ENCODE measurements at regions not wholly inside any gene's neighbourhood (a gene's known extent, or its start where the extent isn't known, plus 50 kb on each side); places are given as distances from the start of the nearest gene placed in this dataset.

GRCh38 chr4:188308142-188308541, 168.9 kb downstream of the TRIML1 start (continued):
- TF ChIP-seq ZNF280D (tag by site-specific recombination; IDR thresholded peaks at IDR 0.05) (no peak), ZBTB26 (tag by site-specific recombination; optimal IDR thresholded peaks at IDR 0.05) (no peak), ZBTB48 (tag by site-specific recombination; IDR thresholded peaks at IDR 0.05) (no peak), ZNF148 (tag by site-specific recombination; IDR thresholded peaks at IDR 0.05; ENCODE audit: borderline replicate concordance) (no peak), ZNF596 (tag by site-specific recombination; IDR thresholded peaks at IDR 0.05) (no peak), ZNF155 (tag by site-specific recombination; IDR thresholded peaks at IDR 0.05) (no peak), ZIC2 (tag by site-specific recombination; IDR thresholded peaks at IDR 0.05) (no peak)

- H3K36me3 ChIP-seq (ENCODE audit: control insufficient read depth in 2 of 2, insufficient read depth in 1 of 2, low read length in 2 of 2): no peaks in the 10 kb centered on the region
- H3K4me3 ChIP-seq (ENCODE audit: low read depth, low read length): no peak overlapping the region
- ChIA-PET POLR2A (no interaction called here), CTCF (no interaction called here)
- H3K9me3 ChIP-seq (ENCODE audit: control insufficient read depth, insufficient read depth, low read depth, low read length): no peaks in the 10 kb centered on the region
- no peaks in the 10 kb centered on the region for H3K4me1 ChIP-seq (ENCODE audit: control insufficient read depth, insufficient read depth, low read length)
- H3K27ac ChIP-seq (ENCODE audit: extremely low read depth, low read depth, low read length): no peak overlapping the region
- TF ChIP-seq ZBTB48 (tag by site-specific recombination; IDR thresholded peaks at IDR 0.05): no peak
- TF ChIP-seq REST (tag by site-specific recombination; IDR thresholded peaks at IDR 0.05): no peak
- TF ChIP-seq ZNF585B (tag by site-specific recombination; IDR thresholded peaks at IDR 0.05): no peak
- no peak for TF ChIP-seq PBX3 (CRISPR knock-in tag; IDR thresholded peaks at IDR 0.05)
- no peak for TF ChIP-seq SCRT1 (tag by site-specific recombination; IDR thresholded peaks at IDR 0.05; ENCODE audit: borderline replicate concordance)
- TF ChIP-seq ZNF623 (tag by site-specific recombination; IDR thresholded peaks at IDR 0.05): no peak
- no peak for TF ChIP-seq ZNF560 (tag by site-specific recombination; IDR thresholded peaks at IDR 0.05; ENCODE audit: borderline replicate concordance)
- no peak for TF ChIP-seq OSR2 (tag by site-specific recombination; IDR thresholded peaks at IDR 0.05)
- TF ChIP-seq ZNF354C (tag by site-specific recombination; IDR thresholded peaks at IDR 0.05; ENCODE audit: borderline replicate concordance, low read depth): no peak
- TF ChIP-seq ZNF394 (tag by site-specific recombination; IDR thresholded peaks at IDR 0.05; ENCODE audit: borderline replicate concordance): no peak
- no peak for TF ChIP-seq ZNF473 (tag by site-specific recombination; IDR thresholded peaks at IDR 0.05)
- TF ChIP-seq ZSCAN23 (tag by site-specific recombination; IDR thresholded peaks at IDR 0.05): no peak
- no peak for TF ChIP-seq YY2 (tag by site-specific recombination; IDR thresholded peaks at IDR 0.05)
- TF ChIP-seq ZNF654 (tag by site-specific recombination; IDR thresholded peaks at IDR 0.05; ENCODE audit: low read depth): no peak
- TF ChIP-seq ZBTB44 (tag by site-specific recombination; IDR thresholded peaks at IDR 0.05): no peak
- no peak for TF ChIP-seq ZNF645 (tag by site-specific recombination; IDR thresholded peaks at IDR 0.05)
Observed at GRCh38 chr4:188316391-188316790, 177.2 kb downstream of the TRIML1 start.
